Lower leg skin (tissue), 3 donors: ENCODE measurements at regions not wholly inside any gene's neighbourhood (a gene's known extent, or its start where the extent isn't known, plus 50 kb on each side); places are given as distances from the start of the nearest gene placed in this dataset.

Source experiments
- POLR2A ChIP-seq, 2 donors: fragments of 450-650 bp; IDR thresholded peaks; one replicate each; pipeline ENCODE4 v1.6.1; 2016 to 2017; ENCODE audit warnings: antibody characterized with exemption in 2 of 2, mild to moderate bottlenecking in 1 of 2, moderate library complexity in 1 of 2
- TF ChIP-seq, protein P1 (sequence below), 3 donors: fragments of 450-650 bp; IDR thresholded peaks; one replicate each; pipeline ENCODE4 v1.5.1; 2016; ENCODE audit warnings: antibody characterized with exemption in 3 of 3, mild to moderate bottlenecking in 3 of 3, moderate library complexity in 2 of 3

DNA sequence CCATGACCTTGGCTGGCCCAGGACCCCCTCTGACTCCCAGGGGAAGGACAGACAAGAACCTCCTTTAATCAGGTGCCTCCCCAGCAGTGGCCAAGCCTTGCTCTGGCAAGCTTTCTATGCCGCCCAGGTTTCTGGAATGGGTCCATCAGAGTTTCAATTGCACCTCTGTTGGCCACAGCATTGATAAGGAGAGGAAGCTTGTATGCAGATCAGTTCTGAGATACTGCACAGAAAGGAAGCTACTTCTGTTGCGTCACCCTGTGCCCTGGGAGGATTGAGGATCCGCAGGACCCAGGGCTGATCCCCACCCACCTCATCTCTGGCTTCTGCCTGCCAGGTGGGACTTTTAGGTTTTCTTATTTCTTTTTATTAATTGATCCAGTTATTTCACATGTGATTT, 167.2 kb downstream of the TFAP2C start:
- TF ChIP-seq, protein P1, sequence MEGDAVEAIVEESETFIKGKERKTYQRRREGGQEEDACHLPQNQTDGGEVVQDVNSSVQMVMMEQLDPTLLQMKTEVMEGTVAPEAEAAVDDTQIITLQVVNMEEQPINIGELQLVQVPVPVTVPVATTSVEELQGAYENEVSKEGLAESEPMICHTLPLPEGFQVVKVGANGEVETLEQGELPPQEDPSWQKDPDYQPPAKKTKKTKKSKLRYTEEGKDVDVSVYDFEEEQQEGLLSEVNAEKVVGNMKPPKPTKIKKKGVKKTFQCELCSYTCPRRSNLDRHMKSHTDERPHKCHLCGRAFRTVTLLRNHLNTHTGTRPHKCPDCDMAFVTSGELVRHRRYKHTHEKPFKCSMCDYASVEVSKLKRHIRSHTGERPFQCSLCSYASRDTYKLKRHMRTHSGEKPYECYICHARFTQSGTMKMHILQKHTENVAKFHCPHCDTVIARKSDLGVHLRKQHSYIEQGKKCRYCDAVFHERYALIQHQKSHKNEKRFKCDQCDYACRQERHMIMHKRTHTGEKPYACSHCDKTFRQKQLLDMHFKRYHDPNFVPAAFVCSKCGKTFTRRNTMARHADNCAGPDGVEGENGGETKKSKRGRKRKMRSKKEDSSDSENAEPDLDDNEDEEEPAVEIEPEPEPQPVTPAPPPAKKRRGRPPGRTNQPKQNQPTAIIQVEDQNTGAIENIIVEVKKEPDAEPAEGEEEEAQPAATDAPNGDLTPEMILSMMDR (IDR thresholded peaks at IDR 0.05): no peak
- TF ChIP-seq POLR2A (IDR thresholded peaks at IDR 0.05): no peak
